NCI-H1417 treated with DMSO at 0.1 percent for 48 hours (cell line): ENCODE measurements at regions not wholly inside any gene's neighbourhood (a gene's known extent, or its start where the extent isn't known, plus 50 kb on each side); places are given as distances from the start of the nearest gene placed in this dataset.

Experiments used
- DNase-seq: peaks from one replicate; lab custom pipeline; 2025; lab: John Stamatoyannopoulos, UW

- DNase-seq, result no peak
Measured at GRCh38 chr12:132407451-132407961, 78.1 kb upstream of the GALNT9 start.

- DNase-seq, result no peak
Measured at GRCh38 chr12:132406493-132407450, 77.4 kb upstream of the GALNT9 start.

GRCh38 chr12:132405742-132406251, 76.4 kb upstream of the GALNT9 start:
- DNase-seq, result no peak

- no peak for DNase-seq
Measured at GRCh38 chr12:132404951-132405741, 75.8 kb upstream of the GALNT9 start.

- DNase-seq, result no peak
Measured at GRCh38 chr12:132404435-132404855, 75.1 kb upstream of the GALNT9 start.

GRCh38 chr12:132403636-132404434, 74.4 kb upstream of the GALNT9 start:
- DNase-seq, result no peak

GRCh38 chr12:132402831-132403416, 73.5 kb upstream of the GALNT9 start:
- DNase-seq, result no peak

- no peak for DNase-seq
Measured at GRCh38 chr12:132401982-132402381, 72.6 kb upstream of the GALNT9 start.

- DNase-seq, result no peak
Measured at GRCh38 chr12:132400011-132400641, 70.7 kb upstream of the GALNT9 start.

- no peak for DNase-seq
Measured at GRCh38 chr12:132399092-132400010, 70.0 kb upstream of the GALNT9 start.

- no peak for DNase-seq
Measured at GRCh38 chr12:132398386-132398991, 69.1 kb upstream of the GALNT9 start.

GRCh38 chr12:132397934-132398385, 68.6 kb upstream of the GALNT9 start:
- DNase-seq, result no peak

- DNase-seq, result no peak
Measured at GRCh38 chr12:132397152-132397933, 68.0 kb upstream of the GALNT9 start.

GRCh38 chr12:132396657-132397056, 67.3 kb upstream of the GALNT9 start:
- DNase-seq, result no peak

GRCh38 chr12:132395908-132396305, 66.5 kb upstream of the GALNT9 start:
- no peak for DNase-seq

- no peak for DNase-seq
Measured at GRCh38 chr12:132395192-132395907, 66.0 kb upstream of the GALNT9 start.
